ENCODE measurements at regions not wholly inside any gene's neighbourhood (a gene's known extent, or its start where the extent isn't known, plus 50 kb on each side); places are given as distances from the start of the nearest gene placed in this dataset.

GRCh38 chr4:136000246-136000645, 1532.0 kb downstream of the PCDH18 start:
- Mint-ChIP-seq H3K27me3 (ENCODE audit: low read depth in 3 of 3) (no peaks in the 10 kb centered on the region), H3K4me1 (no peaks in the 10 kb centered on the region), H3K36me3 (no peaks in the 10 kb centered on the region), H3K9me3 (peaks cover 0 to 2% (median 0%) of the 10 kb centered on the region in 7 donors), H3K27ac (no peak overlapping the region), H3K4me3 (no peak overlapping the region)
- Histone ChIP-seq H4K20me1 (ENCODE audit: insufficient read depth, low read length) (no peaks in the 10 kb centered on the region), H3K4me1 (ENCODE audit: control insufficient read depth in 1 of 2, insufficient read depth in 2 of 2, low read length in 2 of 2) (no peaks in the 10 kb centered on the region), H3K36me3 (replicated peaks in 1 of 2; ENCODE audit: control insufficient read depth in 1 of 2, insufficient read depth in 2 of 2, low read length in 2 of 2) (no peaks in the 10 kb centered on the region), H2AFZ (ENCODE audit: insufficient read depth, low read depth, low read length, poor library complexity, severe bottlenecking) (no peak overlapping the region), H3K4me3 (replicated peaks in 1 of 3; ENCODE audit: low read depth in 2 of 3, low read length in 3 of 3) (no peak overlapping the region), H3K4me2 (replicated peaks; ENCODE audit: extremely low read depth, low read length, poor library complexity, severe bottlenecking) (no peak overlapping the region), H3K79me2 (ENCODE audit: insufficient read depth, low read length) (no peaks in the 10 kb centered on the region), H3K9me3 (replicated peaks in 1 of 2; ENCODE audit: control insufficient read depth in 1 of 2, insufficient read depth in 1 of 2, low read length in 2 of 2) (no peaks in the 10 kb centered on the region), H3K9ac (ENCODE audit: insufficient read depth, low read length, poor library complexity, severe bottlenecking) (no peak overlapping the region), H3K27ac (ENCODE audit: low read depth in 1 of 2, low read length in 2 of 2) (no peak overlapping the region), H3K27me3 (ENCODE audit: control insufficient read depth in 2 of 2, insufficient read depth in 2 of 2, low read length in 2 of 2) (no peaks in the 10 kb centered on the region)
- no peak for TF ChIP-seq CTCF (IDR thresholded peaks at IDR 0.05)
- DNase-seq = no peak
- no CpG with 5 or more reads among the region's 1 CpG for WGBS (ENCODE audit: insufficient coverage)
- intact Hi-C loops (cut with micrococcal nuclease) = no loop called here

DNA sequence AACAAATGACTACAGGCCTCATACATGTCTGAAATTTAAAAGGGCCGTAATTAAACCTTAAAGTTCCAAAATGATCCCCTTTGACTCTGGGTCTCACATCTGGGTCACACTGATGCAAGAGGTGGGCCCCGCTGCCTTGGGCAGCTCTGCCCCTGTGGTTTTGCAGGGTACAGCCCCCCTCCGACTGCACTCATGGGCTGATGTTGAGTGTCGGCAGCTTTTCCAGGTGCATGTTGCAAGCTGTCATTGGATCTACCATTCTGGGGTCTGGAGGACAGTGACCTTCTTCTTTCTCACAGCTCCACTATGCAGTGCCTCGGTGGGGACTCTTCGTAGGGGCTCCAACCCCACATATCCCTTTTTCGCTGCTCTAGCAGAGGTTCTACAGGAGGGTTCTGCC, 1537.9 kb downstream of the PCDH18 start:
- no peak for DNase-seq
- Mint-ChIP-seq H3K9me3 (peaks cover 0 to 6% (median 0%) of the 10 kb centered on the region in 7 donors), H3K36me3 (no peaks in the 10 kb centered on the region), H3K27me3 (ENCODE audit: low read depth in 3 of 3) (no peaks in the 10 kb centered on the region), H3K4me1 (no peaks in the 10 kb centered on the region), H3K27ac (no peak overlapping the region), H3K4me3 (no peak overlapping the region)
- Histone ChIP-seq H3K4me1 (ENCODE audit: control insufficient read depth in 1 of 2, insufficient read depth in 2 of 2, low read length in 2 of 2) (no peaks in the 10 kb centered on the region), H3K79me2 (ENCODE audit: insufficient read depth, low read length) (no peaks in the 10 kb centered on the region), H3K9ac (ENCODE audit: insufficient read depth, low read length, poor library complexity, severe bottlenecking) (no peak overlapping the region), H3K36me3 (replicated peaks in 1 of 2; ENCODE audit: control insufficient read depth in 1 of 2, insufficient read depth in 2 of 2, low read length in 2 of 2) (no peaks in the 10 kb centered on the region), H3K27me3 (ENCODE audit: control insufficient read depth in 2 of 2, insufficient read depth in 2 of 2, low read length in 2 of 2) (no peaks in the 10 kb centered on the region), H3K4me3 (replicated peaks in 1 of 3; ENCODE audit: low read depth in 2 of 3, low read length in 3 of 3) (no peak overlapping the region), H3K27ac (ENCODE audit: low read depth in 1 of 2, low read length in 2 of 2) (no peak overlapping the region), H3K4me2 (replicated peaks; ENCODE audit: extremely low read depth, low read length, poor library complexity, severe bottlenecking) (no peak overlapping the region), H2AFZ (ENCODE audit: insufficient read depth, low read depth, low read length, poor library complexity, severe bottlenecking) (no peak overlapping the region), H3K9me3 (replicated peaks in 1 of 2; ENCODE audit: control insufficient read depth in 1 of 2, insufficient read depth in 1 of 2, low read length in 2 of 2) (peaks cover 0 to 7% of the 10 kb centered on the region in 2 donors), H4K20me1 (ENCODE audit: insufficient read depth, low read length) (no peaks in the 10 kb centered on the region)
- intact Hi-C loops (cut with micrococcal nuclease) = no loop called here
- WGBS (ENCODE audit: insufficient coverage) = 92% methylated on average over 7 of the region's 7 CpGs
- no peak for TF ChIP-seq CTCF (IDR thresholded peaks at IDR 0.05)
